SU-DHL-6 (cell line): ENCODE measurements at regions not wholly inside any gene's neighbourhood (a gene's known extent, or its start where the extent isn't known, plus 50 kb on each side); places are given as distances from the start of the nearest gene placed in this dataset.

Experiments used
- H2AFZ ChIP-seq: fragments of 200-600 bp; sonication (generic); 2 replicates; pipeline ENCODE4 v1.6.1; 2014; ENCODE audit warnings: low read depth, mild to moderate bottlenecking, moderate library complexity, mixed read lengths, antibody characterized with exemption, low read length; ENCODE audit not compliant: severe bottlenecking
- H3F3A ChIP-seq: fragments of 200-600 bp; shearing (Covaris generic); 2 replicates; pipeline ENCODE4 v1.6.0; 2016; ENCODE audit warnings: antibody characterized with exemption, mild to moderate bottlenecking; ENCODE audit not compliant: insufficient read depth
- H3K27ac ChIP-seq: fragments of 200-600 bp; sonication (generic); 2 replicates; pipeline ENCODE4 v1.5.1; 2016; ENCODE audit warnings: low read depth, mild to moderate bottlenecking, low read length, moderate library complexity, mixed read lengths
- H3K27me3 ChIP-seq: fragments of 200-600 bp; sonication (generic), shearing (Covaris generic); 2 replicates; pipeline ENCODE4 v1.6.0; 2014; ENCODE audit warnings: mild to moderate bottlenecking, low read length
- H3K36me3 ChIP-seq: fragments of 200-600 bp; sonication (generic); 2 replicates; pipeline ENCODE4 v1.6.1; 2014; ENCODE audit warnings: mild to moderate bottlenecking, low read length, mixed read lengths
- H3K4me2 ChIP-seq: fragments of 300-600, 200-600 bp; shearing (Covaris generic), sonication (generic); 2 replicates; pipeline ENCODE4 v1.6.0; 2014; ENCODE audit warnings: low read length, low read depth, mild to moderate bottlenecking; ENCODE audit not compliant: poor library complexity, severe bottlenecking
- H3K4me3 ChIP-seq: fragments of 200-600 bp; sonication (generic); 2 replicates; pipeline ENCODE4 v1.5.1; 2014; ENCODE audit warnings: antibody characterized with exemption, low read length, mild to moderate bottlenecking, mixed read lengths; ENCODE audit not compliant: insufficient read depth, poor library complexity, severe bottlenecking
- H3K79me2 ChIP-seq: fragments of 200-600 bp; sonication (generic); 2 replicates; pipeline ENCODE4 v1.6.1; 2014; ENCODE audit warnings: mild to moderate bottlenecking, low read length, moderate library complexity; ENCODE audit not compliant: insufficient read depth
- H3K9ac ChIP-seq: fragments of 200-600 bp; sonication (generic); 2 replicates; pipeline ENCODE4 v1.7.0; 2014; ENCODE audit warnings: mild to moderate bottlenecking, low read length
- H3K9me2 ChIP-seq: fragments of 200-600 bp; sonication (generic); replicated peaks from 2 replicates; pipeline ENCODE4 v1.6.1; 2014; ENCODE audit warnings: low read length; ENCODE audit not compliant: insufficient read depth
- H3K9me3 ChIP-seq: fragments of 200-600 bp; sonication (generic); 2 replicates; pipeline ENCODE4 v1.6.1; 2014; ENCODE audit warnings: low read length, mixed read lengths; ENCODE audit not compliant: insufficient read depth
- H4K20me1 ChIP-seq: fragments of 200-600 bp; sonication (generic); 2 replicates; pipeline ENCODE4 v1.6.1; 2014; ENCODE audit warnings: low read depth, mild to moderate bottlenecking, antibody characterized with exemption, low read length, moderate library complexity, mixed read lengths
- CTCF ChIP-seq: fragments of 200-600 bp; sonication (generic); IDR thresholded peaks from one replicate; pipeline ENCODE4 v1.5.1; 2017; ENCODE audit warnings: antibody characterized with exemption, mild to moderate bottlenecking, low read length, moderate library complexity; ENCODE audit not compliant: insufficient read depth, poor library complexity, severe bottlenecking
- EZH2phosphoT487 ChIP-seq: fragments of 200-600 bp; sonication (generic), shearing (Covaris generic); conservative IDR thresholded peaks from 2 replicates; pipeline ENCODE4 v1.6.1; 2018; ENCODE audit warnings: mild to moderate bottlenecking, antibody characterized with exemption, low read length, moderate library complexity, mixed read lengths

- no peaks in the 10 kb centered on the region for H3K36me3 ChIP-seq
- no peaks in the 10 kb centered on the region; the same call in 1 of the 2 replicates for H3K27me3 ChIP-seq
- TF ChIP-seq EZH2phosphoT487 (no peak), CTCF (no peak)
- H3K4me3 ChIP-seq: no peak overlapping the region
- H3K27ac ChIP-seq: no peak overlapping the region
- no peaks in the 10 kb centered on the region for H3K79me2 ChIP-seq
- H3K9me3 ChIP-seq: no peaks in the 10 kb centered on the region
- no peaks in the 10 kb centered on the region for H3F3A ChIP-seq
- no peaks in the 10 kb centered on the region for H3K9me2 ChIP-seq
- H3K9ac ChIP-seq: no peak overlapping the region
- H4K20me1 ChIP-seq: no peaks in the 10 kb centered on the region
- no peak overlapping the region for H3K4me2 ChIP-seq
- H2AFZ ChIP-seq: no peak overlapping the region
Observed at GRCh38 chr2:105636109-105636740, 108.5 kb upstream of the NCK2 start.

DNA sequence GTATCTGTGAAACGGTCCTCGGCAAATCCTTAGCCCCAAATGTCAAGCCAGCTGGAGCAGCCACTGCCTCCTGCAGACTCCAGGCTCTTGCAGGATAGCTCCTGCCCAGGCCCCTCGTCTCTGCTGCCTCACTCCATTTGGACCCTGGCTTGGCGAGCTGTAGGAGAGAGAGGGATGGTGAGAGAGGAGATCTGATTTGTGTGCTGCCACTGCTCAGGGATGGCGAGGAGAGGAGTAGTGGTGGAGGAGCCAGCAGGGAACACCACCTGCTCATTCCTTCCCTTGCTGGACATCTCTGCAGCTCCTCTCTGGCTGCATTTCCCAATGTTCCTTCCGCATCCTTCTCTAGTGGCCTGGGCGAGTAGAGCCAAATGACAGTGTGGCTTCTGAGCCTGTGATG is 109.1 kb upstream of the NCK2 start:
- no peaks in the 10 kb centered on the region for H3K36me3 ChIP-seq
- H3K9me2 ChIP-seq: no peaks in the 10 kb centered on the region
- no peaks in the 10 kb centered on the region; the same call in 1 of the 2 replicates for H3K27me3 ChIP-seq
- no peaks in the 10 kb centered on the region for H3K9me3 ChIP-seq
- no peak overlapping the region for H3K4me2 ChIP-seq
- H3K9ac ChIP-seq: no peak overlapping the region
- no peak overlapping the region for H3K27ac ChIP-seq
- H3F3A ChIP-seq: no peaks in the 10 kb centered on the region
- no peak overlapping the region for H3K4me3 ChIP-seq
- no peak for TF ChIP-seq CTCF
- TF ChIP-seq EZH2phosphoT487: no peak
- no peaks in the 10 kb centered on the region for H4K20me1 ChIP-seq
- no peaks in the 10 kb centered on the region for H3K79me2 ChIP-seq
- no peak overlapping the region for H2AFZ ChIP-seq

GRCh38 chr2:105634198-105634597 is 110.5 kb upstream of the NCK2 start:
- TF ChIP-seq CTCF (no peak), EZH2phosphoT487 (no peak)
- Histone ChIP-seq H3K9me3 (no peaks in the 10 kb centered on the region), H3F3A (no peaks in the 10 kb centered on the region), H3K9me2 (no peaks in the 10 kb centered on the region), H4K20me1 (no peaks in the 10 kb centered on the region), H3K9ac (no peak overlapping the region), H2AFZ (no peak overlapping the region), H3K27me3 (no peaks in the 10 kb centered on the region; the same call in 1 of the 2 replicates), H3K4me3 (no peak overlapping the region), H3K27ac (no peak overlapping the region), H3K79me2 (no peaks in the 10 kb centered on the region), H3K36me3 (no peaks in the 10 kb centered on the region), H3K4me2 (no peak overlapping the region)
